Mammary epithelial cell (primary cell): ENCODE measurements at regions not wholly inside any gene's neighbourhood (a gene's known extent, or its start where the extent isn't known, plus 50 kb on each side); places are given as distances from the start of the nearest gene placed in this dataset.

Experiments used
- EZH2 ChIP-seq: IDR thresholded peaks from 2 replicates; pipeline ENCODE4 v1.6.1; 2012; ENCODE audit warnings: low read length, inconsistent platforms, borderline replicate concordance
- TF ChIP-seq, protein P1 (sequence below), 2 donors: IDR thresholded peaks in 1 of 2; conservative IDR thresholded peaks in 1 of 2; 2 replicates each; pipeline ENCODE4 v1.5.1; 2011 to 2012; ENCODE audit warnings: inconsistent platforms in 2 of 2, low read length in 2 of 2, mild to moderate bottlenecking in 2 of 2, control low read depth in 1 of 2, low read depth in 1 of 2; ENCODE audit not compliant: insufficient read depth in 1 of 2; ENCODE audit errors: extremely low read depth in 1 of 2

DNA sequence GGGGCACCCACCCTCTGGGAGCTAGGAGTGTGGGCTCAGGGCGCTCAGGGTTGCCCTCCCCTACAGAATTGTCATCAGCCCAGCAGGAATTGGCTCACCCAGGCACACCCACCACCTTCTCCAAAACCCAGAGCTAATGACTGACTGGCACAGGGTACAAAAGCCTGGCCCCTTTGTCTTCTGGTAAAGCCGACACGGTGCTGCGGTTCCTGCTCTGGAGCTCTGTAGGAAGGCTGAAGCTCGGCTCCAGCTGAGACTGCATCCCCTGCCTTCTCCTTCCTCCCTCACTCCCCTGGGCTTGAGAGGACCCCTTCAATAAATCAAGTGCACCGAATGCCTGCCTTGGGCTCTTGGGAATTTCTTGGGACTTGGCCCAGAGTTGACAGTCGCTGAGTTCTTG lies 117.9 kb upstream of the EEPD1 start:
- TF ChIP-seq, protein P1, sequence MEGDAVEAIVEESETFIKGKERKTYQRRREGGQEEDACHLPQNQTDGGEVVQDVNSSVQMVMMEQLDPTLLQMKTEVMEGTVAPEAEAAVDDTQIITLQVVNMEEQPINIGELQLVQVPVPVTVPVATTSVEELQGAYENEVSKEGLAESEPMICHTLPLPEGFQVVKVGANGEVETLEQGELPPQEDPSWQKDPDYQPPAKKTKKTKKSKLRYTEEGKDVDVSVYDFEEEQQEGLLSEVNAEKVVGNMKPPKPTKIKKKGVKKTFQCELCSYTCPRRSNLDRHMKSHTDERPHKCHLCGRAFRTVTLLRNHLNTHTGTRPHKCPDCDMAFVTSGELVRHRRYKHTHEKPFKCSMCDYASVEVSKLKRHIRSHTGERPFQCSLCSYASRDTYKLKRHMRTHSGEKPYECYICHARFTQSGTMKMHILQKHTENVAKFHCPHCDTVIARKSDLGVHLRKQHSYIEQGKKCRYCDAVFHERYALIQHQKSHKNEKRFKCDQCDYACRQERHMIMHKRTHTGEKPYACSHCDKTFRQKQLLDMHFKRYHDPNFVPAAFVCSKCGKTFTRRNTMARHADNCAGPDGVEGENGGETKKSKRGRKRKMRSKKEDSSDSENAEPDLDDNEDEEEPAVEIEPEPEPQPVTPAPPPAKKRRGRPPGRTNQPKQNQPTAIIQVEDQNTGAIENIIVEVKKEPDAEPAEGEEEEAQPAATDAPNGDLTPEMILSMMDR (conservative IDR thresholded peaks at IDR 0.05 in 1 of 2, IDR thresholded peaks at IDR 0.05 in 1 of 2; ENCODE audit: extremely low read depth in 1 of 2, insufficient read depth in 1 of 2, low read depth in 1 of 2, low read length in 2 of 2), result no peak
- TF ChIP-seq EZH2, result no peak
